ENCODE measurements at regions not wholly inside any gene's neighbourhood (a gene's known extent, or its start where the extent isn't known, plus 50 kb on each side); places are given as distances from the start of the nearest gene placed in this dataset.

DNA sequence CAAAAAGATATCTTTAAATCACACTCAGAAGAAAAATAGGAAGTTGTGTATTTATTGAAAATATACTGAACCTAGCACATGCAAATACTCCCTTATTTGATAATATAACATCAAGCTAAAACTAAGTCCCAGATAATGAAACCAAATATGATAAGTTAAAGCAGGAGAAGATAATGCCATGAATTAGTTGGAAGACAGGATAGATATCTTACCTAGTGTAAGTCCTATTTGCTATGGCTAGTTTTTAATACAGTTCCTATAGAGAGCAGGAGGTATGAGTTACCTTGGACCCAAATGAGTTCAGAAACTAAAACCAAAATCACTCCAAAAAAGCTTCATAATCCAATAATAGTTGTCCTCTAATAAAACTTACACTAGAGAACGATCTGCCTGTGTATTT, 1407.1 kb upstream of the MIR17HG start:
- H3K4me3 Mint-ChIP-seq: no peak overlapping the region
- ATAC-seq (ENCODE audit: low read depth): no peak
- no peak for DNase-seq
- POLR2A ChIA-PET: no interaction called here
- no peaks in the 10 kb centered on the region for H3K4me1 Mint-ChIP-seq
- H3K9me3 Mint-ChIP-seq: peaks cover 10% of the 10 kb centered on the region
- no peaks in the 10 kb centered on the region for H3K27me3 Mint-ChIP-seq
- no peaks in the 10 kb centered on the region for H3K36me3 Mint-ChIP-seq
- H3K27ac Mint-ChIP-seq: no peak overlapping the region

DNA sequence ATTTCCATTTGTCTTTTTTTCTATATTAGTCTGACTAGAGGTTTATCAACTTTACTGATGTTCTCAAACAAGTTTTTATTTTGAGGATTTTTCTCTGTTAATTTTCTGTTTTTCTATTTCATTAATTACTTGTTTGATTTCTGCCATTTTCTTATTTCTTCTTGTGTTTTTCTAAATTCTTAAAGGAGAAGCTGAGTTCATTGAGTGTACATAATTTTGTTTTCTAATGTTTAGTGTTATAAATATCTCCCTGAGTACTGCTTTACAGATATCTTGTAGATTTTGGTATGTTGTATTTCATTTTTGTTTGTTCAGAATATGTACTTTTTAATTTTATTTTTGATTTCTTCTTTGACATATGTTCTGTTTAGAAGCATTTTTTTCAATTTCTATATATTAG, 1404.3 kb upstream of the MIR17HG start:
- Mint-ChIP-seq H3K4me1 (no peaks in the 10 kb centered on the region), H3K36me3 (no peaks in the 10 kb centered on the region), H3K4me3 (no peak overlapping the region), H3K27ac (no peak overlapping the region), H3K27me3 (no peaks in the 10 kb centered on the region), H3K9me3 (peaks cover 5% of the 10 kb centered on the region)
- no peak for ATAC-seq (ENCODE audit: low read depth)
- POLR2A ChIA-PET: no interaction called here
- DNase-seq: no peak

DNA sequence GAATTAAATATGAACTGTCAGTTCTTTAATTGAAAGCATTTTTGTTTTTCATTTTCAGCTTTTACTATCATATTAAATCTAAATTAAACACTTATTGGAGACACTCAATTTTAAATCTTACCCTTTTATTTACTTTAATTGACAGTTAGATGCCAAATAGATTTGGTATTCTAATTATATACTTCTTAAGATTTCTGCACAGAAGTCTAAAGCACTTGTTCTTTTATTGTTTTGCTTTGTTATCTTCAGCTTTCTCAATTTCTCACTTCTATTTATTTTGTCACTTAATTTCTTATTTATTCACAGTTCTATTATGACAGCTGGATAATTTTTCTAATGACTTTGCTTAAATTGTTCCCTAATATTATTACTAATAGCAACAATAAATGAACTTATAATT, 1397.3 kb upstream of the MIR17HG start:
- POLR2A ChIA-PET: no interaction called here
- H3K36me3 Mint-ChIP-seq: no peaks in the 10 kb centered on the region
- DNase-seq (no peak), ATAC-seq (ENCODE audit: low read depth) (no peak)
- H3K27me3 Mint-ChIP-seq: no peaks in the 10 kb centered on the region
- H3K4me3 Mint-ChIP-seq: no peak overlapping the region
- H3K4me1 Mint-ChIP-seq: no peaks in the 10 kb centered on the region
- H3K9me3 Mint-ChIP-seq: peaks cover 5% of the 10 kb centered on the region
- no peak overlapping the region for H3K27ac Mint-ChIP-seq

DNA sequence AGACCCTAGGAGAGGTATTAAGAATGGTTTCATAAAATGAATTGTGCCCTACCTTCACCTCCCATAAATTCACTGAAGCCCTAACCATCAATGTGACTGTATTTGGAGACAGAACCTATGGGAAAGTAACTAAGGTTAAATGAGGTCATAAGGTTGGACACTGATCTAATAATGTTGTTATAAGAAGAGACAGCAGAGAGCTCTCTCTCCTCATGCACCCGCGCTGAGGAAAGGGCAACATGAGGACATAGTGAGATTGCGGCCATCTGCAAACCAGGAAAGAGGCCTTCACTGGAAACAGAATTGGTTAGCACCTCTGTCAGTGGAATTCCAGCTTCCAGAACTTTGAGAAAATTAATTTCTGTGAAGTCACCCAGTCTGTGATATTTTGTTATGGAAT, 1396.1 kb upstream of the MIR17HG start:
- Mint-ChIP-seq H3K4me1 (no peaks in the 10 kb centered on the region), H3K9me3 (peaks cover 5% of the 10 kb centered on the region), H3K4me3 (no peak overlapping the region), H3K36me3 (no peaks in the 10 kb centered on the region), H3K27ac (no peak overlapping the region), H3K27me3 (no peaks in the 10 kb centered on the region)
- ATAC-seq (ENCODE audit: low read depth) (no peak), DNase-seq (no peak)
- POLR2A ChIA-PET: no interaction called here

DNA sequence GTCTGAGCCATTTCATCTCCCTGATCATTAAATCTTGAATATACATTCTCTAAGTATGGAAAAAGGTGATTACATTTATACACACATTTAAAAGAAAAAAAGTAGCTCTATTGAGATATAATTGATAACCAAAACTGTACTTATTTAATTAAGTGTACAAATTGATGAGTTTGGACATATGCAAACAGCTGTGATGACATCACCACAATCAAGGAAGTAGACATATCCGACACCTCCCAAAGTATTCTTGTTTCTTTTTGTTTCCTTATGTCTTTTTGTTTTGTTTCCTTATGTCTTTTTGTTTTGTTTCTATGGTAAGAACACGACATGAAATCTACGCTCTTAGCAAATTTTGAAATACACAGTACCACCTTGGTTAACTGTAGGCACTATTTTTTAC, 1393.9 kb upstream of the MIR17HG start:
- ATAC-seq (ENCODE audit: low read depth) (no peak), DNase-seq (no peak)
- Mint-ChIP-seq H3K36me3 (no peaks in the 10 kb centered on the region), H3K4me3 (no peak overlapping the region), H3K9me3 (peaks cover 5% of the 10 kb centered on the region), H3K4me1 (no peaks in the 10 kb centered on the region), H3K27ac (no peak overlapping the region), H3K27me3 (no peaks in the 10 kb centered on the region)
- POLR2A ChIA-PET: no interaction called here

DNA sequence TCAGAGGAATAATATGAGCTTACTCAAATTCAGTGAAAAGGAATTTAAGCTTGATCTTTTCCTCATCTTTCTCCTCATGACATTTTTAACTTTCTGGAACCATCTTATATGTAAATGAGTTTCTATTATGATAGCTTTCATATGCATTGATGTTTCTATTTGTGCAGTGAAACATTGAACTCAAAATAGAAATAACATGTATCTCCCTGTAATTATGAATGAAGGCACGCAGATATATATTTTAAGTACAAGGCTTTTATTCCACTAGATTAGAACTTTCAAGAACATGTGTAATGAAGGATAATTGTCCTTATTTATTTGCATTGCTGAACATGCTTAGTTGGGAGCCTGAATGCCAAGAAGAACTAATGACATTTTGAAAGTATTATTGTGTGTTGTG, 1391.7 kb upstream of the MIR17HG start:
- no peak for DNase-seq
- Mint-ChIP-seq H3K27ac (no peak overlapping the region), H3K36me3 (no peaks in the 10 kb centered on the region), H3K4me3 (no peak overlapping the region), H3K27me3 (no peaks in the 10 kb centered on the region), H3K4me1 (no peaks in the 10 kb centered on the region), H3K9me3 (peaks cover 5% of the 10 kb centered on the region)
- POLR2A ChIA-PET: no interaction called here
- ATAC-seq (ENCODE audit: low read depth): no peak

DNA sequence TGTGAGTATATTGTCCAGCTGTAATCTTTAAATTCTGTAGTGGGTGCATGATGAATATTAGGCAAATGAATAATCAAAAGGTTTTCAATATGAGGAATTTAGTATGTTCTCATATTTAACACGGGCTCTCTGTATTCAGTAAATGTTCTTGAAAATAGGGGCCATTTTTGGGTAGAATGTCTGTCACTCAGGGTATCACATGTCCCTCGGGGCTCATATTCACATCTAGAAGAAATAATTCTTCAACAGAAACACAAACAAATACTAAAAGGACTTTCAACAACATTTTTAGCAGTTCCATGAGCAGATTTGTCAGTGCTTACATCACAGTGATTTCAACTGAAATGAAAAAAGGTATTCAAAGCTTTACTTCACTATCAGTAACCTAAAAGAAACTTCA, 1388.4 kb upstream of the MIR17HG start:
- DNase-seq (no peak), ATAC-seq (ENCODE audit: low read depth) (no peak)
- POLR2A ChIA-PET: no interaction called here
- no peaks in the 10 kb centered on the region for H3K36me3 Mint-ChIP-seq
- no peak overlapping the region for H3K4me3 Mint-ChIP-seq
- H3K27ac Mint-ChIP-seq: no peak overlapping the region
- peaks cover 5% of the 10 kb centered on the region for H3K9me3 Mint-ChIP-seq
- no peaks in the 10 kb centered on the region for H3K27me3 Mint-ChIP-seq
- H3K4me1 Mint-ChIP-seq: no peaks in the 10 kb centered on the region

DNA sequence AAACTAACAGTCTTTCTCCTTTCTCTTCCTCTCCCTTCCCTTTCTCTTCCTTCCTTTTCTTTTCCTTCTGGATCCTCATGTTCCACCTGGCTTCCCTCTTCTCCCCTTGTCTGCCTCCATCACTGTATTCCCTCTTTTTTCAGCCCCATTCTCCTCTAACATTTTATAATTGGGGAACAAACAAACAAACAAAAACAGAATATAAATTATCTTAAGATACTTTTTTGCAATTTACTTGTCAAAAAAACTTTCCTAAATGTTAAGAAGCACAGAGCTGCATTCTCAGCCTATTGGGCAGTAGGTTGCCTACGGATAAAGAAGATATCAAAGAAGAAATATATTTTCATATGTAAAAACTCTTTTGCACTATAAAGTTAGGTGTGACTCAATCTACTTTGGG, 1382.2 kb upstream of the MIR17HG start:
- no peak overlapping the region for H3K4me3 Mint-ChIP-seq
- POLR2A ChIA-PET: no interaction called here
- H3K27ac Mint-ChIP-seq: no peak overlapping the region
- DNase-seq (no peak), ATAC-seq (ENCODE audit: low read depth) (no peak)
- H3K4me1 Mint-ChIP-seq: no peaks in the 10 kb centered on the region
- H3K36me3 Mint-ChIP-seq: no peaks in the 10 kb centered on the region
- H3K9me3 Mint-ChIP-seq: peaks cover 5% of the 10 kb centered on the region
- H3K27me3 Mint-ChIP-seq: no peaks in the 10 kb centered on the region

DNA sequence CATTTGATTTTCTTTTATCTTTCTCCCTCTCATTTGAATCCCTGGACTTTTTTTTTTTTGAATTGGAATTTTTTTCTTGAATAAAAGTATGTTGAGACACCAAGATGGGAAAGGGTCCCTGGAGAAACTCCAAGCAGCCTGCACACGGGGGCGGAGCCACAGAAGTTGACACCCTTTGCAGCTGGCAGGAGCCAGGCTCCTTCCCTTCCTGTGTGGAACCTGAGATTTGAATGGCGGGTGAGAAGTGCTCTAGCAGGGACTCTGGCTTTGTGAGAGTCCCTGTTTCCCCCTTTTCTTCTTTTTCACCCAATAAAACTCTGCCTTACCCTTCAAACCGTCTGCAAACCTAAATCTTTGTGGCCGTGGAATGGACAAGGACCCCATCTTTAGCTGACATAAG, 1381.0 kb upstream of the MIR17HG start:
- POLR2A ChIA-PET: no interaction called here
- Mint-ChIP-seq H3K4me1 (no peaks in the 10 kb centered on the region), H3K4me3 (no peak overlapping the region), H3K9me3 (peaks cover 5% of the 10 kb centered on the region), H3K27me3 (no peaks in the 10 kb centered on the region), H3K36me3 (no peaks in the 10 kb centered on the region), H3K27ac (no peak overlapping the region)
- no peak for ATAC-seq (ENCODE audit: low read depth)
- DNase-seq: no peak

DNA sequence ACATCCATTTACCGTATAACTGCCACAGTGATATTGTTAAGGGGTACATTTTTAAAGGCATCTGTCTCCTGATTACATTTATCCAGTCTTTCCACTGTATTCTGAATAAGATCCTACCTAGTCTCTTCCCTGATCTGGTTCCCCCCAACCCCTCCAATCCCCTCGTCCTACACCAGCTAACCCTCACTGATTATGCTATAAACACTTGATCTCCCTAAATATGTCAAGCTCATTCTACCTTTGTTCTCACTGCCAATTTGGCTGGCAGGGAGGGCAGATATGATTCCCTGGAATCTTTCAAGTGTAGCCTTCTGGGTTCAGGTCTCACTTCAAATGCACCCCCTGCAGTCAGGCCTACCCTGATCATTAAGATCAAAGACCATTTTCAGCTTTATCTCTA, 1379.8 kb upstream of the MIR17HG start:
- ATAC-seq (ENCODE audit: low read depth) (no peak), DNase-seq (no peak)
- POLR2A ChIA-PET: no interaction called here
- Mint-ChIP-seq H3K36me3 (no peaks in the 10 kb centered on the region), H3K27ac (no peak overlapping the region), H3K27me3 (no peaks in the 10 kb centered on the region), H3K9me3 (peaks cover 5% of the 10 kb centered on the region), H3K4me1 (no peaks in the 10 kb centered on the region), H3K4me3 (no peak overlapping the region)

DNA sequence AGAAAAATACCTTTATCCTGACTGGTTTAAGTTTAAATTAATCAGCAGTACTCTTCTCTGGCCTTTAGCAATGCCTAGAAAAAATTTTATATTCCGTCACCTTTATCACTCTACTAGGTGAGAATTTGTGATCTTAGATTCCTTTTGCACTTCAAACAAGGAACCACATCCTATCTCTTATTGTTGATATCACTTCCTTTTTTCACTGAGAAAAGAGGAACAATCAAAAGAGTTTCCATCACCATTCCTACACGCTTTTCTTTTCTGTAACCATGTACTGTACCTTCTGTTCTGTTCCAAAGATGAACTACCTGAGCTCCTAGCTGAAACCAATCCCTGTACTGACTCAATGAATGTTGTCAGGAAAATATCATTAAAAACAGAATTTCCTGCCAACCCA, 1379.0 kb upstream of the MIR17HG start:
- Mint-ChIP-seq H3K27me3 (no peaks in the 10 kb centered on the region), H3K36me3 (no peaks in the 10 kb centered on the region), H3K4me1 (no peaks in the 10 kb centered on the region), H3K4me3 (no peak overlapping the region), H3K9me3 (peaks cover 5% of the 10 kb centered on the region), H3K27ac (no peak overlapping the region)
- ATAC-seq (ENCODE audit: low read depth) (no peak), DNase-seq (no peak)
- POLR2A ChIA-PET: no interaction called here

DNA sequence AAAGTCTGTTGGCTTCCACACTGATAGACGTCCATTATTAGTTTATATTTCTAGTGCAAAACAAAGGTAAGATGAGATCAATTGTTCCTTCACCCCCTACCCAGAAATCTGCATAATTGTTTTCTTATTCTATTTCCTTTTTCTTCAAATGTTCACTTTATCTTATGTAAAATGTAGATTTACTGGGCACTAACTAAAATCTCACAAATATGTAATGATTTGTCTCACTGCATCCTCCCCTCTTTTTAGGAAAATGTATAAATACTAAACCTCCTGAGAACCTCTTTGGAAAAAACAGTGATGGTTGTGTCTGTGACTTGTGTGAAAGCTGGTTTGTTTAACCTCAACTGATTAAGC, 1377.2 kb upstream of the MIR17HG start:
- DNase-seq (no peak), ATAC-seq (ENCODE audit: low read depth) (no peak)
- H3K27me3 Mint-ChIP-seq: no peaks in the 10 kb centered on the region
- no peak overlapping the region for H3K27ac Mint-ChIP-seq
- H3K9me3 Mint-ChIP-seq: peaks cover 4% of the 10 kb centered on the region
- H3K36me3 Mint-ChIP-seq: no peaks in the 10 kb centered on the region
- POLR2A ChIA-PET: no interaction called here
- no peaks in the 10 kb centered on the region for H3K4me1 Mint-ChIP-seq
- no peak overlapping the region for H3K4me3 Mint-ChIP-seq

DNA sequence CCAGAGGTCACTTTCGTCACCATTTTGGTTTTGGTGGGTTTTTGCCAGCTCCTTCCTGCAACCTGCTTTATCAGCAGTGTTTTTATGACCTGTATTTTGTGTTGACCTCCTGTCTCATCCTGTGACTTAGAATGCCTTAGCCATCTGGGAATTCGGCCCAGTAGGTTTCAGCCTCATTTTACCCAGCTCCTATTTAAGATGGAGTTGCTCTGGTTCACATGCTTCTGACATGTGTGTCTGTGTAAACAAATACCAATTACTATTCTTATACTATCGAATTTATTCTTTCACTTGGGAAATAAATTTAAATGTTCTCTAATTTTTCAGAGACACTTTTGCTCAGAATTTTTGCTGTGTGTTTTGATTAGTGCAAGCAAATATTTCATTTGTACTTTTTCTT, 1370.3 kb upstream of the MIR17HG start:
- Mint-ChIP-seq H3K9me3 (no peaks in the 10 kb centered on the region), H3K4me3 (no peak overlapping the region), H3K36me3 (no peaks in the 10 kb centered on the region), H3K27me3 (no peaks in the 10 kb centered on the region), H3K27ac (no peak overlapping the region), H3K4me1 (no peaks in the 10 kb centered on the region)
- POLR2A ChIA-PET: no interaction called here
- DNase-seq: no peak
- no peak for ATAC-seq (ENCODE audit: low read depth)

DNA sequence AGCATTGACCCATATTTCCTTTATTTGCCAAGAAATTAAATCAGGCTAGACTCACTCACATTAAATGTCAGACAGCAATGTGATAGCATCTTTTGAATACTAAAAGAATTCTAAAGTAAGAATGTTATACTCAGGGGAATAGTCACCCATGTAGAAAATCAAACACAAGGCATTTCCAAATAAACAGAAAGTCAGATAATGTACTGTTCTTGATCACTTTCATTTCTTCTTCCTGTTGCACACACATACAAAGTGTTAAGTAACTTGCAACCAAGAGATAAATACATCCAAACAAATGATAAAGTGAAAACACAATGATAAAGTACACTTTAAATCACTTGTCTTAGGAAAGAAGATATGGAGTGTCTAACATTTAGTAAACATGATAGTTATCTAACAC, 1366.6 kb upstream of the MIR17HG start:
- no peak for ATAC-seq (ENCODE audit: low read depth)
- Mint-ChIP-seq H3K9me3 (peaks cover 2% of the 10 kb centered on the region), H3K4me3 (no peak overlapping the region), H3K36me3 (no peaks in the 10 kb centered on the region), H3K4me1 (no peaks in the 10 kb centered on the region), H3K27ac (no peak overlapping the region), H3K27me3 (no peaks in the 10 kb centered on the region)
- POLR2A ChIA-PET: no interaction called here
- DNase-seq: no peak

DNA sequence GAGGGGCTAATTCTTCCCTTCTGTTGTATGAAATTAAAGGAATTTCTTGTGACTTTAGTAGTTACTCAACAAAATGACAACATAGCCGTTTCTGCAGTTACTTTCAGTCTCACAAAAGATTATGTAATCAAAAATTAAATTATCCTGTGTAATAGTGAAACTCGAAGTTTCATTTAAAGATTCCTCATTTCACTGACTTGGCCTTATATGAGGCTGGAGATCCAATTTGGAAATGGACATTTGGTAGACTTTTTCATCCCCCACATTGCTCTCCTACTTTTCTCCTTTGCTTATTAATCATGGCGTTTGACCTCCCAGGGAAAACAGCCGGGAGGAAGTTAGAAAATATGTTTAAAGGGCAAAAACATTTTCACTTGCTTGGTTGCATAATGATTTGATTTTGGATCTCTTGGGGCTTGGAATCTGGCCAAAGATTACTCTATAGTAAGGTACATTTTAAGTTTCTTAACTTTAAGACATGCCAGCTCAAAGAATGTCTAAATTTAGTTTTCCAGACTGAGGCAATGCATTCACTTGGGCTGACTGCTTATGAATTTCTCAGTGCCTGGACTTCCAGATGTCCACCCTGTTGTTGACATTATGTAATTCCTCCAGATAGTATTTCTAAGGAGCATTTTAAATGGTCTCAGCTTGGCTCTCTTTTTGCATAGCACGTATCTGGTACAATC, 1364.9 kb upstream of the MIR17HG start:
- peaks cover 2% of the 10 kb centered on the region for H3K9me3 Mint-ChIP-seq
- no peaks in the 10 kb centered on the region for H3K27me3 Mint-ChIP-seq
- no peaks in the 10 kb centered on the region for H3K36me3 Mint-ChIP-seq
- no peak overlapping the region for H3K27ac Mint-ChIP-seq
- H3K4me3 Mint-ChIP-seq: no peak overlapping the region
- DNase-seq (no peak), ATAC-seq (ENCODE audit: low read depth) (no peak)
- POLR2A ChIA-PET: no interaction called here
- no peaks in the 10 kb centered on the region for H3K4me1 Mint-ChIP-seq
